HepG2 (cell line): ENCODE measurements at regions not wholly inside any gene's neighbourhood (a gene's known extent, or its start where the extent isn't known, plus 50 kb on each side); places are given as distances from the start of the nearest gene placed in this dataset.
A peak's percentile ranks its signal among the peaks of the same experiment; 100 is the strongest.

ENCODE experiments used
- ATAC-seq: fragments of 200-7000 bp; cut with Tn5 transposase; 3 replicates; pipeline ENCODE4 v1.9.1; 2020; ENCODE audit warnings: mild to moderate bottlenecking, moderate library complexity
- BruUV-seq: library from RNA; stranded (reverse); fragments of 400-500 nt; replicated peaks from 2 replicates; lab custom pipeline; 2021; lab: Mats Ljungman, UMichigan
- CTCF ChIA-PET: fragments of 300-600 bp; formaldehyde crosslinking; extraction: SDS; loops from one replicate; lab custom pipeline; 2021; ENCODE audit warnings: low total read pairs, inconsistent platforms, low intra/inter-chr PET ratio; lab: Yijun Ruan, JAX
- POLR2A ChIA-PET: fragments of 350-600 bp; sonication (Branson Sonifier 250); formaldehyde crosslinking; loops from one replicate; lab custom pipeline; 2020; ENCODE audit warnings: antibody characterized with exemption, inconsistent platforms; lab: Yijun Ruan, JAX
- DNase-seq: peaks from one replicate; pipeline ENCODE4 v3.0.0-alpha.2; 2015; ENCODE audit warnings: low spot score
- FAIRE-seq: peaks from 3 replicates; lab custom pipeline; 2011; peaks lifted over from hg19 to GRCh38; lab: Jason Lieb, UNC
- H2AFZ ChIP-seq: one replicate; pipeline ENCODE4 v1.6.1; 2011; ENCODE audit warnings: low read length, inconsistent platforms
- H3K27ac ChIP-seq: fragments of 300-600 bp; 3 replicates; pipeline ENCODE4 v1.8.0; 2011; ENCODE audit warnings: mixed run types, mild to moderate bottlenecking, mixed read lengths, low read length, inconsistent platforms; ENCODE audit not compliant: insufficient read depth; ENCODE audit errors: extremely low read length
- H3K27me3 ChIP-seq, 2 experiments: fragments of 200-600 bp in 1 of 2; 2 replicates in 1 of 2; 3 replicates in 1 of 2; pipeline versions ENCODE4 v1.6.0 to v1.8.0; 2011; ENCODE audit warnings: low read length in 2 of 2, mild to moderate bottlenecking in 2 of 2, moderate library complexity in 2 of 2, inconsistent platforms in 1 of 2; ENCODE audit not compliant: insufficient read depth in 2 of 2, control insufficient read depth in 1 of 2
- H3K36me3 ChIP-seq, 2 experiments: fragments of 200-600 bp in 1 of 2; replicated peaks in 1 of 2; 2 replicates in 1 of 2; 3 replicates in 1 of 2; pipeline versions ENCODE4 v1.5.1 to v1.8.0; 2011; ENCODE audit warnings: low read length in 2 of 2, inconsistent platforms in 1 of 2; ENCODE audit not compliant: insufficient read depth in 2 of 2, control insufficient read depth in 1 of 2
- H3K4me1 ChIP-seq: 2 replicates; pipeline ENCODE4 v1.5.1; 2012; ENCODE audit warnings: low read length, inconsistent platforms; ENCODE audit not compliant: insufficient read depth
- H3K4me2 ChIP-seq: 2 replicates; pipeline ENCODE4 v1.6.0; 2011; ENCODE audit warnings: low read depth, low read length, inconsistent platforms
- H3K4me3 ChIP-seq, 3 experiments: fragments of 200-600 bp in 1 of 3; sonication (generic), shearing (Covaris generic) in 1 of 3; replicated peaks in 1 of 3; 2 replicates each; pipeline ENCODE4 v1.5.1; 2011 to 2016; ENCODE audit warnings: low read length in 3 of 3, inconsistent platforms in 2 of 3, low read depth in 2 of 3, mild to moderate bottlenecking in 2 of 3, control low read depth in 1 of 3, mixed read lengths in 1 of 3; ENCODE audit not compliant: insufficient read depth in 1 of 3
- H3K79me2 ChIP-seq: one replicate; pipeline ENCODE4 v1.6.1; 2011; ENCODE audit warnings: low read length, inconsistent platforms; ENCODE audit not compliant: insufficient read depth
- H3K9ac ChIP-seq: 2 replicates; pipeline ENCODE4 v1.6.0; 2011; ENCODE audit warnings: mild to moderate bottlenecking, low read depth, low read length, inconsistent platforms; ENCODE audit not compliant: insufficient read depth
- H3K9me3 ChIP-seq: 2 replicates; pipeline ENCODE4 v1.5.1; 2012; ENCODE audit warnings: mild to moderate bottlenecking, low read length
- H4K20me1 ChIP-seq: 2 replicates; pipeline ENCODE4 v1.6.0; 2011; ENCODE audit warnings: inconsistent platforms, mild to moderate bottlenecking, low read length, moderate library complexity; ENCODE audit not compliant: insufficient read depth
- GRHL1 ChIP-seq: sonication (generic); formaldehyde crosslinking; conservative IDR thresholded peaks from 2 replicates; pipeline ENCODE4 v1.8.0; 2022; ENCODE audit warnings: missing genetic modification reagents
- GZF1 ChIP-seq: sonication (generic); formaldehyde crosslinking; IDR thresholded peaks from 2 replicates; pipeline ENCODE4 v1.5.1; 2020; ENCODE audit warnings: mild to moderate bottlenecking, missing genetic modification reagents
- HOXA3 ChIP-seq: sonication (generic); formaldehyde crosslinking; IDR thresholded peaks from 2 replicates; pipeline ENCODE4 v1.5.0; 2020; ENCODE audit warnings: missing genetic modification reagents
- MAF1 ChIP-seq: sonication (generic); formaldehyde crosslinking; IDR thresholded peaks from 2 replicates; pipeline ENCODE4 v1.5.0; 2020; ENCODE audit warnings: missing genetic modification reagents, borderline replicate concordance
- PITX1 ChIP-seq: sonication (generic); formaldehyde crosslinking; IDR thresholded peaks from 2 replicates; pipeline ENCODE4 v1.5.1; 2020; ENCODE audit warnings: mild to moderate bottlenecking, missing genetic modification reagents
- SMARCC2 ChIP-seq: fragments of 450-650 bp; IDR thresholded peaks from 2 replicates; pipeline ENCODE4 v1.6.1; 2017; ENCODE audit warnings: antibody characterized with exemption, mild to moderate bottlenecking
- ZEB1 ChIP-seq: IDR thresholded peaks from 2 replicates; pipeline ENCODE4 v1.6.1; 2012; ENCODE audit warnings: mild to moderate bottlenecking, low read depth, inconsistent platforms; ENCODE audit not compliant: insufficient replicate concordance
- ZNF550 ChIP-seq: sonication (generic); formaldehyde crosslinking; IDR thresholded peaks from 2 replicates; pipeline ENCODE4 v1.4.0; 2020; ENCODE audit warnings: mild to moderate bottlenecking, missing genetic modification reagents, borderline replicate concordance
- ZSCAN9 ChIP-seq: IDR thresholded peaks from 2 replicates; pipeline ENCODE4 v1.6.1; 2016; ENCODE audit warnings: borderline replicate concordance
- WGBS: methylation state at CpG from one replicate; pipeline ENCODE4 v1.1.6; 2017; ENCODE audit warnings: low lambda C conversion rate; 5-methylcytosine and 5-hydroxymethylcytosine counted together
- in situ Hi-C: cut with HindIII; loops from 2 replicates; pipeline ENCODE4 v1.10.0; 2017; ENCODE audit warnings: low pct_unique_long_range_greater_than_20kb; ENCODE audit not compliant: extremely low pct_ligation_motif_present
- intact Hi-C: fragments of 100-400 bp; cut with micrococcal nuclease; formaldehyde crosslinking; loops from one replicate; pipeline ENCODE4 v1.10.0; 2022; ENCODE audit not compliant: unreplicated experiment
- TF ChIP-seq, protein P1 (sequence below): sonication (generic); formaldehyde crosslinking; IDR thresholded peaks from one replicate; pipeline ENCODE4 v1.5.1; 2020; ENCODE audit warnings: mild to moderate bottlenecking, missing genetic modification reagents; ENCODE audit errors: not compliant biosample characterization

DNA sequence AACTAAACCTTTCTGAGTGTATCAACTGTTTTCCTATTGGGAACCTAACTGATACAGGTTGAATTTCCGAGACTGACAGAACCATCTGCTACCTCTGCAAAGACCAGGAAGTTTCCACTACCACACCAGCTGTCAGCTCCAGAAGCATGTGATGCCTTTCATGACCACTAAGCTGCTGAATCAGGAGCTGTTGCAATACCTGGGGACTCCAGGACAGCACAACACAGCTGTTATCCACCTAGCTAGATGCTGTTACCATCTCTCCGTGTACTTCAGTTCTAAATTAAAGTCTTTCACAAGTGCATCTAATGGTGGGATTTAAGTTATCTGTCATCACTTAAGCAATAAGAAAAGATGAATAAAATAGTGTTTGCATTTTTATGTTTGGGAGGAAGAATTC is 158.2 kb upstream of the IMPG1 start:
- no peak overlapping the region for H2AFZ ChIP-seq
- no peak for FAIRE-seq
- BruUV-seq: no TSS peak
- H3K4me3 ChIP-seq: no peak overlapping the region
- DNase-seq: peak; percentile 5
- no peaks in the 10 kb centered on the region for H4K20me1 ChIP-seq
- H3K27ac ChIP-seq: no peak overlapping the region
- no peak overlapping the region for H3K9ac ChIP-seq
- intact Hi-C loops: no loop called here
- TF ChIP-seq PITX1 (CRISPR knock-in tag) (no peak), GRHL1 (CRISPR knock-in tag) (no peak), ZEB1 (no peak), ZNF550 (CRISPR knock-in tag) (no peak), ZSCAN9 (CRISPR knock-in tag) (no peak), MAF1 (CRISPR knock-in tag) (no peak), HOXA3 (CRISPR knock-in tag) (no peak), GZF1 (CRISPR knock-in tag) (no peak)
- ChIA-PET POLR2A (no interaction called here), CTCF (no interaction called here)
- H3K79me2 ChIP-seq: no peaks in the 10 kb centered on the region
- no peaks in the 10 kb centered on the region for H3K36me3 ChIP-seq
- peaks cover 21% of the 10 kb centered on the region for H3K9me3 ChIP-seq
- no peaks in the 10 kb centered on the region for H3K4me1 ChIP-seq
- in situ Hi-C loops: no loop called here
- no peaks in the 10 kb centered on the region; a peak in 1 of 5 replicates for H3K27me3 ChIP-seq
- no peak overlapping the region for H3K4me2 ChIP-seq
- WGBS: 4% methylated on average over 2 of the region's 2 CpGs
- peak; percentile 84 for ATAC-seq

- H4K20me1 ChIP-seq: no peaks in the 10 kb centered on the region
- FAIRE-seq (no peak), DNase-seq (no peak), ATAC-seq (no peak)
- no peak overlapping the region for H3K27ac ChIP-seq
- intact Hi-C loops: no loop called here
- H3K4me2 ChIP-seq: no peak overlapping the region
- no peak overlapping the region for H3K4me3 ChIP-seq
- in situ Hi-C loops: no loop called here
- H3K4me1 ChIP-seq: no peaks in the 10 kb centered on the region
- WGBS: 0% methylated on average over 2 of the region's 2 CpGs
- CTCF ChIA-PET: no interaction called here
- H3K9me3 ChIP-seq: no peaks in the 10 kb centered on the region
- H3K79me2 ChIP-seq: no peaks in the 10 kb centered on the region
- H3K9ac ChIP-seq: no peak overlapping the region
- no peaks in the 10 kb centered on the region for H3K36me3 ChIP-seq
- BruUV-seq: no TSS peak
- POLR2A ChIA-PET: no interaction called here
- H3K27me3 ChIP-seq: no peaks in the 10 kb centered on the region; a peak in 1 of 5 replicates
- no peak overlapping the region for H2AFZ ChIP-seq
- TF ChIP-seq, protein P1, sequence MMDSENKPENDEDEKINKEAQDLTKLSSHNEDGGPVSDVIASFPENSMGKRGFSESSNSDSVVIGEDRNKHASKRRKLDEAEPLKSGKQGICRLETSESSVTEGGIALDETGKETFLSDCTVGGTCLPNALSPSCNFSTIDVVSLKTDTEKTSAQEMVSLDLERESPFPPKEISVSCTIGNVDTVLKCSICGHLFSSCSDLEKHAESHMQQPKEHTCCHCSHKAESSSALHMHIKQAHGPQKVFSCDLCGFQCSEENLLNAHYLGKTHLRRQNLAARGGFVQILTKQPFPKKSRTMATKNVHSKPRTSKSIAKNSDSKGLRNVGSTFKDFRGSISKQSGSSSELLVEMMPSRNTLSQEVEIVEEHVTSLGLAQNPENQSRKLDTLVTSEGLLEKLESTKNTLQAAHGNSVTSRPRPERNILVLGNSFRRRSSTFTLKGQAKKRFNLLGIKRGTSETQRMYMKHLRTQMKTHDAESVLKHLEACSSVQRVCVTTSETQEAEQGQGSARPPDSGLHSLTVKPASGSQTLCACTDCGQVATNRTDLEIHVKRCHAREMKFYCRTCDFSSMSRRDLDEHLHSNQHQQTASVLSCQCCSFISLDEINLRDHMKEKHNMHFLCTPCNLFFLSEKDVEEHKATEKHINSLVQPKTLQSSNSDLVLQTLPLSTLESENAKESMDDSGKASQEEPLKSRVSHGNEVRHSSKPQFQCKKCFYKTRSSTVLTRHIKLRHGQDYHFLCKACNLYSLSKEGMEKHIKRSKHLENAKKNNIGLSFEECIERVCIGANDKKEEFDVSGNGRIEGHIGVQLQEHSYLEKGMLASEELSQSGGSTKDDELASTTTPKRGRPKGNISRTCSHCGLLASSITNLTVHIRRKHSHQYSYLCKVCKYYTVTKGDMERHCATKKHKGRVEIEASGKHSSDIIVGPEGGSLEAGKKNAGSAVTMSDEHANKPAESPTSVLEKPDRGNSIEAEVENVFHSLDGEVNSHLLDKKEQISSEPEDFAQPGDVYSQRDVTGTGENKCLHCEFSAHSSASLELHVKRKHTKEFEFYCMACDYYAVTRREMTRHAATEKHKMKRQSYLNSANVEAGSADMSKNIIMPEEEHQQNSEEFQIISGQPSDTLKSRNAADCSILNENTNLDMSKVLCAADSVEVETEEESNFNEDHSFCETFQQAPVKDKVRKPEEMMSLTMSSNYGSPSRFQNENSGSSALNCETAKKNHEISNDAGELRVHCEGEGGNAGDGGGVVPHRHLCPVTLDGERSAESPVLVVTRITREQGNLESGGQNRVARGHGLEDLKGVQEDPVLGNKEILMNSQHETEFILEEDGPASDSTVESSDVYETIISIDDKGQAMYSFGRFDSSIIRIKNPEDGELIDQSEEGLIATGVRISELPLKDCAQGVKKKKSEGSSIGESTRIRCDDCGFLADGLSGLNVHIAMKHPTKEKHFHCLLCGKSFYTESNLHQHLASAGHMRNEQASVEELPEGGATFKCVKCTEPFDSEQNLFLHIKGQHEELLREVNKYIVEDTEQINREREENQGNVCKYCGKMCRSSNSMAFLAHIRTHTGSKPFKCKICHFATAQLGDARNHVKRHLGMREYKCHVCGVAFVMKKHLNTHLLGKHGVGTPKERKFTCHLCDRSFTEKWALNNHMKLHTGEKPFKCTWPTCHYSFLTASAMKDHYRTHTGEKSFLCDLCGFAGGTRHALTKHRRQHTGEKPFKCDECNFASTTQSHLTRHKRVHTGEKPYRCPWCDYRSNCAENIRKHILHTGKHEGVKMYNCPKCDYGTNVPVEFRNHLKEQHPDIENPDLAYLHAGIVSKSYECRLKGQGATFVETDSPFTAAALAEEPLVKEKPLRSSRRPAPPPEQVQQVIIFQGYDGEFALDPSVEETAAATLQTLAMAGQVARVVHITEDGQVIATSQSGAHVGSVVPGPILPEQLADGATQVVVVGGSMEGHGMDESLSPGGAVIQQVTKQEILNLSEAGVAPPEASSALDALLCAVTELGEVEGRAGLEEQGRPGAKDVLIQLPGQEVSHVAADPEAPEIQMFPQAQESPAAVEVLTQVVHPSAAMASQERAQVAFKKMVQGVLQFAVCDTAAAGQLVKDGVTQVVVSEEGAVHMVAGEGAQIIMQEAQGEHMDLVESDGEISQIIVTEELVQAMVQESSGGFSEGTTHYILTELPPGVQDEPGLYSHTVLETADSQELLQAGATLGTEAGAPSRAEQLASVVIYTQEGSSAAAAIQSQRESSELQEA (CRISPR knock-in tag): no peak
- no peak for TF ChIP-seq SMARCC2
Measured at GRCh38 chr6:76222189-76222588, 149.7 kb upstream of the IMPG1 start.
